ENCODE measurements at regions not wholly inside any gene's neighbourhood (a gene's known extent, or its start where the extent isn't known, plus 50 kb on each side); places are given as distances from the start of the nearest gene placed in this dataset.
"Not testable (repeated sequence)": the region's sequence is repeated elsewhere in the genome, so short reads cannot be mapped to it uniquely, and the experiment has no call there.

DNA sequence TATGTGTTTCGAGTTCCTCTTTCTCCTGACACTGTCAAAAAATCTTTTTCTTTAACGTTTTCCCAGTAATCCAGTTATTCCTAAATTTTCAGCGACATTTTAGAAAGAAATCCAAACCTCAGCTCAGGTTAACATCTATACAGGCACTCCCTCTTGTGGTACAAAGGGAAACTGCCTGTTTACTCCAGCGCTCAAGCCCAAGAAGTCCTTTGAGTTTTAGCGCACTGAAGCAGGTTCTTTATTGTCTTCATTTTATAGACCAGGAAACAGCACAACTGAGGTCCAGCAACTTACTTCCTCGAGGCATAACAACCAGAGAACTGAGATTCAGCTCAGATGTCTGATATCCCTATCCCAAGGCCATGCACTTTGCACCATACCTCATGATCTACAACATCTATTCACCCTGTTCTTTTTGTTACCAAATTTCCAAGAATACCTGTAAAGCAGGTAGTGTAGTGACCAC is 287.2 kb upstream of the MKLN1 start:
- H3K4me3 ChIP-seq (ENCODE audit: low read depth, low read length), result no peak overlapping the region
- DNase-seq (ENCODE audit: low read depth), result no peak
- TF ChIP-seq, protein P1, sequence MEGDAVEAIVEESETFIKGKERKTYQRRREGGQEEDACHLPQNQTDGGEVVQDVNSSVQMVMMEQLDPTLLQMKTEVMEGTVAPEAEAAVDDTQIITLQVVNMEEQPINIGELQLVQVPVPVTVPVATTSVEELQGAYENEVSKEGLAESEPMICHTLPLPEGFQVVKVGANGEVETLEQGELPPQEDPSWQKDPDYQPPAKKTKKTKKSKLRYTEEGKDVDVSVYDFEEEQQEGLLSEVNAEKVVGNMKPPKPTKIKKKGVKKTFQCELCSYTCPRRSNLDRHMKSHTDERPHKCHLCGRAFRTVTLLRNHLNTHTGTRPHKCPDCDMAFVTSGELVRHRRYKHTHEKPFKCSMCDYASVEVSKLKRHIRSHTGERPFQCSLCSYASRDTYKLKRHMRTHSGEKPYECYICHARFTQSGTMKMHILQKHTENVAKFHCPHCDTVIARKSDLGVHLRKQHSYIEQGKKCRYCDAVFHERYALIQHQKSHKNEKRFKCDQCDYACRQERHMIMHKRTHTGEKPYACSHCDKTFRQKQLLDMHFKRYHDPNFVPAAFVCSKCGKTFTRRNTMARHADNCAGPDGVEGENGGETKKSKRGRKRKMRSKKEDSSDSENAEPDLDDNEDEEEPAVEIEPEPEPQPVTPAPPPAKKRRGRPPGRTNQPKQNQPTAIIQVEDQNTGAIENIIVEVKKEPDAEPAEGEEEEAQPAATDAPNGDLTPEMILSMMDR (conservative IDR thresholded peaks at IDR 0.05; ENCODE audit: low read depth, low read length), result peak; percentile 97

DNA sequence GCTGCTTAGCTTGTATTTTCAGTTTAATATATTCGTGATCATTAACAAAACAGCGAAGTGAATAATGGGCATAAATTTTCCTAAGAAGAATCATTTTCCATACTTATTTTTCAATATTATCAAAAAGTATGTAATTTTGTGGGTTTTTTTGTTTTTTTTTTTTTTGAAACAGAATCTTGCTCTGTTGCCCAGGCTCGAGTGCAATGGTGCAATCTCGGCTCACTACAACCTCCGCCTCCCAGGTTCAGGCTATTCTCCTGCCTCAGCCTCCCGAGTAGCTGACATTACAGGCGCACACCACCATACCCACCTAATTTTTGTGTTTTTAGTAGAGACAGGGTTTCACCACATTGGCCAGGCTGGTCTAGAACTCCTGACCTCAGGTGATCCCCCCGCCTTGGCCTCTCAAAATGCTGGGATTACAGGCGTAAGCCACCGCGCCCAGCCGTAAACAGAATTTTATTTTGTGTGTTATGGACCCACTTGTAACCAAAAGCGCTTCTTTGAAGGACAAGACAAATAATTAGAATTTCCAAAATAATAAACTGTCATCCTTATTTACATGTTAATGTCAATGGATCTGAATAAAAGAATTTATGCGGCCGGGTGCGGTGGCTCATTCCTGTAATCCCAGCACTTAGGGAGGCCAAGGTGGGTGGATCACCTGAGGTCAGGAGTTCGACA is 286.5 kb upstream of the MKLN1 start:
- DNase-seq (ENCODE audit: low read depth); H3K4me3 ChIP-seq (ENCODE audit: low read depth, low read length): not testable (repeated sequence)

DNA sequence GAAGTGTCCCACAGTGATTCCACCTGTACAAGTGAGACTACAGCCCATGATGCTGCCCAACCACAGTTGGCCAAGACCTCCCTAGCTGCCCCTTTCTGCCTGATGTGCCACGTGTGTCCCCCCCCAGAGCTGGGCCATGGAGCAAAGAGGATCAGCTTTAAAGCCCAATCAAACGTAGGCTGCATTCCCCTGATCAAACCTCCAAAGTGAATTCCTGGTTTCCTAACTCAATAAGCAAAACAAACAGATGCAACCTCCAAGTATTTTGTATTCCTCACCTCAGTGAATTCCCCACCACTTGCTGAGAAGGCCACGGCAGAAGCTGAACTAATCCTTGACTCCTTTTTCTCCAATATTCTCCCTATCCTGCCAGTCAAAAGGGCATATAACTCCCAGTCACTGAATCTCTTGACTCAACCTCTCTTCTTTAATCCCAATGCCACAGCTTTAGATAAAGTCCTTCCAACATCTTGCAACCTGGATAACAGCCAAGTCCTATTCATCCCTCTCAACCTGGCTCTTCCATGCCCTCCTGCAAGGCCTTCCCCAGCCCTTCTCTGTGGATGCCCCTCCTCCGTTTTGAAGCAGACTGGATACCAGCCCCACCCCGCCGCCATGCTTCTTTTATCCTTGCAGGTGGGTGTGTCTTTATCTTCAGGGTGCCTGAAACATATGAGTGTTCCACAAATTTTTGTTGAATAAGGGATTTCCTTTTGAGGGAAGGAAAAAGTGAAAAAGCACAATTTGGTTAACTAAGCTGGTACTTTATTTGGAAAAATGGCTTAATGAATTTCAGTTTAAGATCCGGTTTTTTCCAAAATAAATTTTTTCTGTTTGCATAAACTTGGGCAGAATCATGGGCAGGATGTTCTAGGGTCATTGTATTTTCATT is 285.2 kb upstream of the MKLN1 start:
- DNase-seq (ENCODE audit: low read depth), result no peak

DNA sequence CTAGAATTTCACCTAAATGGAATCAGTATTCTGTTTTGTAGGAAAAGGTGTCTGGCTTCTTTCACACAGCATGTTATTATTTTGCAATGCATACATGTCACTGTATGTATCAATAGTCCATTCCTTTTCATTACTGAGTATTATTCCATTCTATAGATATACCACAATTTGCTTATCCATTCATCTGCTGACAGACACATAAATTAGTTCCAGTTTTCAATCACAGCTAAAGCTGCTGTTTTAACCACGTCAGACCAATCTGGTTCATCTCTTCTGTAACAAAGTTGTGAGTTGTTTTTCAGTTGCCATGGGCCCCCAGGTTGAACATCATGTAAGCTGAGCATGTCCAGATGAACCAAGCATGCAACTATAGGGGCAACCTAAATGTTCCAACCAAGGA is 282.1 kb upstream of the MKLN1 start:
- TF ChIP-seq, protein P1 (conservative IDR thresholded peaks at IDR 0.05; ENCODE audit: low read depth, low read length), result no peak
- DNase-seq (ENCODE audit: low read depth), result no peak
- no peak overlapping the region for H3K4me3 ChIP-seq (ENCODE audit: low read depth, low read length)

More for the DNA sequence above, 285.2 kb upstream of the MKLN1 start:
- TF ChIP-seq, protein P1 (conservative IDR thresholded peaks at IDR 0.05; ENCODE audit: low read depth, low read length), result no peak
- no peak overlapping the region for H3K4me3 ChIP-seq (ENCODE audit: low read depth, low read length)

DNA sequence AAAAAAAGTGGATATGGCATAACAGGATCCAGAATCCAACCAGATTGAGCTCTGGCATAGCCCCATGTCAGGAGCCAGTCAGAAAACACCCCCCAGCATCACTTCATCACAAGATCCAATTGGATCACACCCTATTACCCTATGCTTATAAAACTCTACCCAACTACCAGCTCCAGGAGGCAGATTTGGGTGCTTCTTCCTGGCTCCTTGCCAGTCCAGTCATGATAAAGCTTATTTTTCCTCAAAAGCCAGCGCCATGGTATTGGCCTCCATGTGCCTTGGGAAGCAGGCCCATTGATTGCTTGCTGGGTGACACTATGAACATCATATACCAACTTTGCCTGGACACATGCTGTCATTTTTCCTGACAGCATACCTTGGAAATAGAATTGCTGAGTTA is 281.4 kb upstream of the MKLN1 start:
- no peak for DNase-seq (ENCODE audit: low read depth)
- no peak overlapping the region for H3K4me3 ChIP-seq (ENCODE audit: low read depth, low read length)
- TF ChIP-seq, protein P1 (conservative IDR thresholded peaks at IDR 0.05; ENCODE audit: low read depth, low read length), result no peak

DNA sequence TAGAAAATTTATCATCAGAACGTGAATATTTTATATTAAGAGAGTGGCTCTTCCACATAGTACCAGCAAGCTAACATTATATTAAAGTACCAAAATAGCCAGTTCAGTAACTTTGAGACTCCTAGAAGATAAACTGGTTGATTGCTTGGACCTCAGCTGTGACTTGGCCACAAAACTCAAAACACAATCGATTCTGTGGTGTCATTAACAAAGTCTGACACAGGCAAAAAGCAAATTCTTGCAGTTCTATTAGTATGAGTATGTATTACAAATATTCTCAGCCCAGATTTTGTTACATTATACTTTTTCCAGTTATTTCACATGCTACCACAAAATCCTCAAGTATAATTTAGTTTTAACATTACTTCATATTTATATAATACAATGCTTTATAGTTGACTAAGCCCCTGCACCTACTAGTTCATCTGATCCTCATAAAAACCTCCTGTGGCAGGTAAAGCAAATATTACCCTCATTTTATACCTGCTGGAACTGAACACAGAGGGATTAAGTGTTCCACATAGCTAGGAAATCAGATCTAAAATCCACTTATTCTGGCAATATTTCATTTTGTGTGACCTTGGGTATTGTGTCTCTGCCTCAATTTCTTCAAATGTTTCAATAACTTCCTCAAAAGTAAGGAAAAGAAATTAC is 279.9 kb upstream of the MKLN1 start:
- DNase-seq (ENCODE audit: low read depth), result no peak
- H3K4me3 ChIP-seq (ENCODE audit: low read depth, low read length), result no peak overlapping the region
- TF ChIP-seq, protein P1 (conservative IDR thresholded peaks at IDR 0.05; ENCODE audit: low read depth, low read length), result no peak

DNA sequence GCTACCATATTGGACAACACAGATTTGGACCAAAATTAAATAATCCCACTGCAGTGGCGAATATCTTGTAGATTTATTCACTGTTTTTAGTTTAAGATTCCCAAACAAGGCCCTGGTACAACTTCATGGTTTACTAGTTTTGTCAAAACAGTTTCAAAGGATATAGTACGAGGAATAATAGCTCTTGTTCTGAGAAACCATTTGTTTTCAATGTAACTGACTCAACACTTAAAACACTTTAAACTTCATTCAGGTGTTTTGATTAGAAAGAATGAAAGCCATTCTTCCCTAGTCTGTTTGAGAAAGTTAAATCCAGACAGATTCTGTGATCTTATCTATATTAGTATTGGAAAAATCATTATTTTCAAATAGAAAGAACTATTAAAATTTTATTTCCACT is 276.4 kb upstream of the MKLN1 start:
- TF ChIP-seq, protein P1 (conservative IDR thresholded peaks at IDR 0.05; ENCODE audit: low read depth, low read length), result no peak
- H3K4me3 ChIP-seq (ENCODE audit: low read depth, low read length), result no peak overlapping the region
- DNase-seq (ENCODE audit: low read depth), result no peak

Data from epithelial cell of proximal tubule (primary cell).